ENCODE measurements at regions not wholly inside any gene's neighbourhood (a gene's known extent, or its start where the extent isn't known, plus 50 kb on each side); places are given as distances from the start of the nearest gene placed in this dataset.
A peak's percentile ranks its signal among the peaks of the same experiment; 100 is the strongest.

GRCh38 chr5:93875693-93876092 lies 134.3 kb upstream of the POU5F2 start:
- peak; percentile 49 for FAIRE-seq

DNA sequence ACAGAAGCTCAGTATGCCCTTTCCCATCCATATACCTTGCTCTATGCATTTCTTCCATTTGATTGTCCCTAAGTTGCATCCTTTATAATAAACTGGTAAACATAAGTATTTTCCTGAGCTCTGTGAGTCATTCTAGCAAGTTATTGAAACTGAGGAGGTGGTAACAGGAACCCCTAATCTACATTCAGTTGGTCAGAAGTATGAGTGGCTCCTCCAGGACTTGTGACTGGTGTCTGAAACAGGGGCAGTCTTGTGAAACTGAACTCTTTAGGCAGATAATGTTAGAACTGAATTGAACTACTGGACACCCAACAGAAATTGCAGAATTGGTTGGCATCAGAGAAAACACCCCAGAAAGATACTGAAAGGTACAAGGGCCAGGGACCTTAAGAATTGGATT lies 133.1 kb upstream of the POU5F2 start:
- FAIRE-seq = no peak

DNA sequence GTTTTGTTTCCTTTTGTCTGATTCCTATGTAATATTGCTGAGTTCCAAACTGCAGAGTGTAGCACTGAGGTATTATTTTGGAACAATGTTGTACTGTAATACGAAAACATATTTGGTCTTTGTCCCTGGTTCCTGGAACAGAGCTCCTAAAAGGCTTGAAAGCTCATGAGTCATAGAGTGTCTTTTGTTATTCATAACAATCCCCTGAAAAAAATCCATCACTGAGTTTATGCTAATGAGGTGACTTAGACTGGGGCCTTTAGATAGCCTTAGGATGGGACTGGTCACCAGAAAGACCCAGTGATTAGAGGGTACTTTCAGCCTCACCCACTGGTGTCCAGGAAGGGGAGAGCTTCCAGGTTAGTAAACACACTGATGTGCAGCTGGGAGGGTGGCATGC lies 132.7 kb upstream of the POU5F2 start:
- FAIRE-seq = no peak

- FAIRE-seq = no peak
Measured at GRCh38 chr5:93873211-93873736, 131.9 kb upstream of the POU5F2 start.

DNA sequence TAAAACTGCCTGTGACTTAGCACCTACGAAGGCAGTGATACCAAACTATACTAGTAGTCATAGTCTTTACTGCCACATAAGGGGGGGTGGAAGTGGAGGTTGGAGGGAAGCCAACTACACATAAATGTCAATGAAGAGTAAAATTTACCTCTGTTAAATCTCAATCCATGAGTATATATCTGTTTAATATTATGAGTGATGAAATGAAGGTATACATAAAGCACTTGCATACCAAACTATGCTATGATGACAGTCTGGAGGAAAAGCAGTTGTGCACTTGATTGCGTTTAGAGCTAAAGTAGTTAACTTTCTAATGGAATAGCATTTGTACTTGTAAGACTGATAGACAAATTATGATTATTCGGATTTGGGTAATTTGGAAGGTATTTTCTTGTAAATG lies 129.2 kb upstream of the POU5F2 start:
- FAIRE-seq = no peak

DNA sequence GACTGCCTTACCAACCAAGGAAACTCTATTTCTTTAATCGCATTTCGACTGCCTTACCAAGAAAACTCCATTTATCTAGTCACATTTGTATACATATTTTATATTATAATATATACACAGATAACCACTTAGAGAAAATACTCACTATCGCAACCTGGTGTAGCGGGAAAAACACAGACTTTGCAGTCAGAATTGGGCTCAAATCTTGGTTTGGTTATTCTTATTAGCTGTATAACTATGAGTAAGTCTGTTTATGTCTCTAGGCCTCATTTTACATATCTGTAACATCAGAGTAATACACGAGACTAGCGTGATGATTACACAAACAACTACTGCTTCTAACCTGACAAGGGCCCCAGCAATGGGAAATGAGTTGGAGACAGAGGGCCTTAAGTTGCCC lies 127.5 kb upstream of the POU5F2 start:
- no peak for FAIRE-seq

- FAIRE-seq = no peak
Measured at GRCh38 chr5:93850311-93850710, 108.9 kb upstream of the POU5F2 start.

- no peak for FAIRE-seq
Measured at GRCh38 chr5:93845376-93845775, 104.0 kb upstream of the POU5F2 start.

GRCh38 chr5:93831449-93831848 lies 90.0 kb upstream of the POU5F2 start:
- FAIRE-seq = no peak

GRCh38 chr5:93830893-93831292 lies 89.5 kb upstream of the POU5F2 start:
- no peak for FAIRE-seq

DNA sequence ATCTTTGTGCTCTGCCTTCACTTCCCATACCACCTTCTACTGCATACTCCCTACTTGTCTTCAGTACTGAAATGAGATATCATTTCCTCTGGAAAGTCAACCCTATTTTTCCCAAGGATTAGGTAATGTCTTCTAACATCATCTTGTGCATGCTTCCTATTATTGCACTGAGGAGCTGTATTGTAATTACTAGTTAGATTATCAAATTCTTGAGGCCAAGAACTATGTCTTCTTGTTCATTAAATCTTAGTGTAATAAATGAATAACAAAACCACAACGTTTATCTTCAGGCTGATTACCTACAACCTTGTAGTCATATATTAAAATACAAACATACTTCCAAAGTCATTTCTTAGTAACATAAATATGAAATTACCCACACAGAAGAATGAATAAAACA lies 87.9 kb upstream of the POU5F2 start:
- no peak for FAIRE-seq

- no peak for FAIRE-seq
Measured at GRCh38 chr5:93821891-93822415, 80.6 kb upstream of the POU5F2 start.

DNA sequence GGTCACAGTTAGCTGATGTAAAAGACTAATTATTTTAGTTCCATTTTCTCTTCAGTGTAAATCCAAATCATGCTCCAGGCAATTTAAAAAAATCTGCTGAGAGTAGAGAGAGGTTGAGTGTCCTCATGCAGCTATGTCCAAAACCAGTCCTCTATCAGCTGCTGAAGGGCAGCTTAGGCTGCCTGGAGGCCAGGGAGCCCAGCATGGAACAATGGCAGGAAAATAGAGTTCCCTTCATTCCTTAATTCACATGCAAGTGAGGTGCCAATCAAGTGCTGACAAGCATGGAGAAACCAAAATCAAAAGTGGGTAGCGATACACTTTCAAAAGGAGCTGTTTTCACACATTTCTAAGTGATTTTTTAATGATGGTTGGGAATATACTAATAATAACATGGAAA lies 78.3 kb upstream of the POU5F2 start:
- FAIRE-seq = no peak

DNA sequence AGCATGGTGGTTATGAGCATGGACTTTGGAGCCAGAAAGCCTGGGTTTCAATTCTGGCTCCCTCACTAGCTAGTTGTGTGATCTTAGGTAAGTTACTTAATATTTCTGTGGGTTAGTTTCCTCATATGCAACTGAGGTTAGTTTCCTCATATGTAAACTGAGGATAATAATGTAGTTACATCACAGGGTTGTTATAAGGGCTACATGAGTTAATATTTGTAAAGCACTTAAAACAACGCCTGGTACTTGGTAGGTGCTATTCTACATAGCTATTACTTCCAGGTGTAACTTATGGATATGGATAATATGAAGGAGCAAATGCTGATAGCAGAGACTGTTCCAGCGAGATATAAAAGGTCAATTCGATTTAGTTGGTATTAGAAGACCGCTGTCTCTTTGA lies 69.4 kb upstream of the POU5F2 start:
- no peak for FAIRE-seq

DNA sequence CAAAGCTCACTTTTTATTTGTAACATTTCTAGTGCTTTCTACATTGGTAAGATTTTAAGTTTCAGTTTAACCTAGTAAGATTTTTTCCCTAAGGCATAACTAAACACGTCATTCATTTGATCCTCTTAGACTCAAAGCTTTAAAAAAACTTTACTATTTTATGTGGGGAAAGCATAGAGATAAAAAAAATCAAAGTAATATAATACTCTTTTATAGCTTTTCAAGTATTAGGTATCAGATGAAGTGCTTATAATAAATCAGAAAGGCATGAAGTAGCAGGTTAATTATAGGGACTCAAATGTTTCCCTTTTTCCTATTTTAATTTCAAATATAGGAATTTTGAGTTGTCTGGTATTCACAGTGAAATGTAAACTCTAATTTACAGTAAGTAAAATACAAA lies 68.0 kb upstream of the POU5F2 start:
- FAIRE-seq = peak; percentile 88

DNA sequence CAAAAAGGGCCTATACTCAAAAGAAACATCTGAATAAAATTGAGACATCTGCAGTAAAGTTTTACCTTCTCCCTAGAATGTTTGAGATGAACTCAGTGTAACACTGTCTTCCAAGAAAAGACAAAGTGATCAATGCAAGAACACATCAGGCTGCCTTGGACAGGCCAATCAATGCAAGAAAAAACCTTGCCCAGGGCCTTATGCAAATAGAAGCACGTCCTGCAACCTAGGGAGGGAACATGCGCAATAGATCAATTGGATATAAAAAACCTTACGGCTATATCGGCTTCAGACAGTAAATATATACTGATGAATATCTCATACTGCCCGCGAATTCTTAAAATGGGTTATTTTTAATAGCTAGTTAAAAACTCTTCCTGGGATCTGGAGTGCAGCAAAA lies 66.4 kb upstream of the POU5F2 start:
- no peak for FAIRE-seq

DNA sequence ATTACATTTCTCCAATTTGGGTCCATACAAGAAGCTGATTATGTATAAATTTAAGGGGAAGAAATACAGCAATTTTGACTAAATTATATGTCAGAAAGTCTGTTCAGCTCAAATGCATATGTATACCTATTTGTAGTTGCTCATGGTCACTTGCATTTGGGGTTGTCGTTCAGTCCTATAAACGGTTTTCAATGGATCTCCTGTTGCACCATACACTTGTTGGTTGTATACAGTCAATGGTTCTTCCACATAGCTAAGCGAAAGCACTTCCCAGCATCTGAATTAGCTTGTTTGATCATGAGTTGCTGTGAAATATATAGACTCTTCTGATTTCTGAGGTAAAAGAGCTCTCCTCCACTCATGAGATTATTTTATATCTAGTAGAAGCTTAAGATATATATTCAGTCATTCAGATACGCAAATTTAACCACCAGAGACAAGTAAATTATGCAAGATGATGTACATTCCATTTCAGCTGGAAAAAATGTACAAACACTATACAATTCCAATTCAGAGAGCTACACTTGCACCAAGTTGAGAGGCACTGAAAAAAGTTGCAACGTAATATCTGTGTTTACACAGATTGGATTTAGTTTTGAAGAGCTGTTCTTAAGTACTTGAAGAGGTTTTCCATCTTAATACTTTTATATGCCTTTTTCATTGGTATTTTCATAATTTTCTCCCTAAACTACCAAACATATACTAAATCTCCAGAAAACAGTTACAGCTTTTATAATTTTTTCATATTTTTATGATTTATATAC lies 64.4 kb upstream of the POU5F2 start:
- FAIRE-seq = no peak

DNA sequence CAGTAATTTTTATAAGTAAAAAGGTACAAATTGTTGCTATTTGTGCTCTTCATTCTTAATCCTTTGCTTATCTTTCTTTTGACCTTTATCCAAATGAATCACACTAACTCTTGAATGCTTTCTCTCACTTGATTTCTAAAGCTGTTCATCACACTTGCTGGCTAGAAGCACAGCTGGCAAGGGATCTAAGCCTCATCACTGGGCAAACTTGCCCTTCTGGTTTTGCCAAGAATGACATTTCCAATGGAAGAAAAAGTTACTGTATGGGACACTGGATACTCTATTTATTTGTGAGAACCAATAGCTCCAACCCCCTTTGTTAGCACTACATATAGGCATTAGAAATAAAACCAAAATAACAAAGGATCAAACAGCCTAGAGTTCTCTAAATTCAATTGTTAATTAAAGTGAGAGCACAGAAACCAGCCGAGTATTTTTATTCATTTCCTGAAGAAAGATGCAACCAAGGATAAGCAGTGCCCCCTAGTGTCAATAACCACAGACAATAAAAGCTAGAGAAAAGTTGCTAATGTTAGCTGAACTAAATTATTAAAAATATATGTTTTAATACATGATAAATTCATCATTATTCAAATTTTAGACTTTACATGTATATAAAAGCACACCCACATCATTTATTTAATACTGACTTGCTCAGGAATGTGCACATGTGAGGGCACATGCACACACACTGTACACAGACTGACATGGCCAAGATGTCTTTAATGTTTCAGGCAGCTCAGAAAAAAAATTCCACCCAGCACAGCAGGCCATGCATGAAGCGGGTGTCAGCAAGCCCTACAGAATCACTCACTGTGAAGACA lies 59.8 kb upstream of the POU5F2 start:
- FAIRE-seq = peak; percentile 97

- no peak for FAIRE-seq
Measured at GRCh38 chr5:93794954-93795353, 53.6 kb upstream of the POU5F2 start.

DNA sequence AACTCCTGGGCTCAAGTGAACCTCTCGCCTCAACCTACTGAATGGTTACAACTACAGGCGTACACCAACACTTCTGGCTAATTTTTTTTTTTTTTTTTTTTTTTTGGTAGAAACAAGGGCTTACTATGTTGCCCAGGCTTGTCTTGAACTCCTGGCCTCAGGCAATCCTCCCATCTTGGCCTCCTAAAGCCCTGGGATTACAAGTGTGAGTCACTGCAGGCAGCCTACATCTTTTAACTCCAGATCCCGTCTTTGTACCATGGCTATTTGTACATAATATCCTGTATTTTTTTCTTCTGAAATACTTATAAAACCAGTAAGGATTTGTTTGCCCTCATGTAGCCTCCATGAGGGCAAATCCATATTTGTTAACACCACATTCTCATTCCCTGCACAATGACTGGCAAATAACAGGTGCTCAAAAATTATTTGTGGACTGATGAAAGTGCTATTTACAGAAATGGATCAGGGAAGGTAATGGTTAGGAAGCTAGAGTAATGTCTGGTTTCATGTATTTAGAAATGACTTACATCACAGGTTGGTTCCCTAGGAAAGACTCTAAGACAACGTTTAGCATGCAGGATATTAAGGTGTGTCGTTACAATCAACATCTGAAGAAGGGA lies 51.9 kb upstream of the POU5F2 start:
- no peak for FAIRE-seq

GRCh38 chr5:93791518-93791972 lies 50.1 kb upstream of the POU5F2 start:
- no peak for FAIRE-seq
